IMR-90 (cell line): ENCODE measurements at regions not wholly inside any gene's neighbourhood (a gene's known extent, or its start where the extent isn't known, plus 50 kb on each side); places are given as distances from the start of the nearest gene placed in this dataset.

Experiments used
- ATAC-seq: fragments of 200-7000 bp; cut with Tn5 transposase; 2 replicates; pipeline ENCODE4 v1.9.1; 2020; ENCODE audit warnings: low read depth, mild to moderate bottlenecking, moderate library complexity
- BruUV-seq: library from RNA; stranded (reverse); fragments of 400-500 nt; replicated peaks from 2 replicates; lab custom pipeline; 2021; lab: Mats Ljungman, UMichigan
- CTCF ChIA-PET: fragments of 300-600 bp; formaldehyde crosslinking; extraction: SDS; loops from one replicate; lab custom pipeline; 2021; ENCODE audit warnings: antibody characterized with exemption; lab: Yijun Ruan, JAX
- POLR2A ChIA-PET: fragments of 300-600 bp; sonication (Branson Sonifier 250); formaldehyde crosslinking; loops from one replicate; lab custom pipeline; 2022; ENCODE audit warnings: antibody characterized with exemption; ENCODE audit not compliant: unreplicated experiment; lab: Charles Lee
- DNase-seq: peaks from one replicate; pipeline ENCODE4 v3.0.0; 2013
- H2AFZ ChIP-seq: replicated peaks from 2 replicates; pipeline ENCODE3; 2013; ENCODE audit warnings: low read length, mild to moderate bottlenecking; ENCODE audit not compliant: poor library complexity
- H2AK5ac ChIP-seq: 2 replicates; pipeline ENCODE4 v1.6.1; 2013; ENCODE audit warnings: low read depth, low read length, inconsistent platforms
- H2AK9ac ChIP-seq: replicated peaks from 2 replicates; pipeline ENCODE3; 2013; ENCODE audit warnings: mild to moderate bottlenecking, low read depth, low read length, moderate library complexity; ENCODE audit not compliant: poor library complexity
- H2BK120ac ChIP-seq: 2 replicates; pipeline ENCODE4 v1.6.1; 2013; ENCODE audit warnings: low read depth, low read length, inconsistent platforms
- H2BK15ac ChIP-seq: 3 replicates; pipeline ENCODE4 v1.6.1; 2013; ENCODE audit warnings: low read depth, low read length, inconsistent platforms
- H2BK20ac ChIP-seq: 2 replicates; pipeline ENCODE4 v1.6.1; 2013; ENCODE audit warnings: low read depth, mild to moderate bottlenecking, inconsistent platforms, low read length, moderate library complexity
- H2BK5ac ChIP-seq: 2 replicates; pipeline ENCODE4 v1.6.1; 2013; ENCODE audit warnings: mild to moderate bottlenecking, low read depth, low read length, inconsistent platforms; ENCODE audit not compliant: poor library complexity, severe bottlenecking
- H3K14ac ChIP-seq: replicated peaks from 2 replicates; pipeline ENCODE4 v1.6.1; 2013; ENCODE audit warnings: low read depth, low read length, inconsistent platforms
- H3K18ac ChIP-seq: 2 replicates; pipeline ENCODE4 v1.6.1; 2013; ENCODE audit warnings: low read depth, low read length, control low read depth
- H3K23ac ChIP-seq: 2 replicates; pipeline ENCODE4 v1.6.1; 2013; ENCODE audit warnings: low read depth, low read length, inconsistent platforms
- H3K27ac ChIP-seq: 2 replicates; pipeline ENCODE4 v1.5.1; 2013; ENCODE audit warnings: mild to moderate bottlenecking, control low read depth, low read length; ENCODE audit not compliant: insufficient read depth
- H3K27me3 ChIP-seq: 2 replicates; pipeline ENCODE4 v1.6.1; 2013; ENCODE audit warnings: low read length; ENCODE audit not compliant: control insufficient read depth, insufficient read depth
- H3K36me3 ChIP-seq: 2 replicates; pipeline ENCODE4 v1.6.1; 2013; ENCODE audit warnings: low read length, mixed read lengths; ENCODE audit not compliant: control insufficient read depth, insufficient read depth
- H3K4ac ChIP-seq: 2 replicates; pipeline ENCODE4 v1.6.1; 2013; ENCODE audit warnings: low read depth, low read length, inconsistent platforms
- H3K4me1 ChIP-seq: 2 replicates; pipeline ENCODE4 v1.6.1; 2013; ENCODE audit warnings: low read length, mixed read lengths; ENCODE audit not compliant: control insufficient read depth, insufficient read depth
- H3K4me2 ChIP-seq: 2 replicates; pipeline ENCODE4 v1.6.1; 2013; ENCODE audit warnings: low read depth, mild to moderate bottlenecking, control low read depth, low read length, moderate library complexity
- H3K4me3 ChIP-seq: 2 replicates; pipeline ENCODE4 v1.5.1; 2013; ENCODE audit warnings: low read depth, mild to moderate bottlenecking, control low read depth, low read length, moderate library complexity; ENCODE audit not compliant: insufficient read depth
- H3K56ac ChIP-seq: 2 replicates; pipeline ENCODE4 v1.6.1; 2013; ENCODE audit warnings: low read length, inconsistent platforms; ENCODE audit not compliant: insufficient read depth; ENCODE audit errors: extremely low read depth
- H3K79me1 ChIP-seq, 2 experiments: 2 replicates each; pipeline ENCODE4 v1.6.1; 2013; ENCODE audit warnings: low read length in 2 of 2, inconsistent platforms in 1 of 2, low read depth in 1 of 2
- H3K9ac ChIP-seq: 2 replicates; pipeline ENCODE4 v1.6.1; 2013; ENCODE audit warnings: low read depth, low read length, control low read depth
- H3K9me1 ChIP-seq: 2 replicates; pipeline ENCODE4 v1.6.1; 2013; ENCODE audit warnings: low read length, inconsistent platforms; ENCODE audit not compliant: insufficient read depth
- H3K9me3 ChIP-seq: 2 replicates; pipeline ENCODE4 v1.6.1; 2013; ENCODE audit warnings: low read length; ENCODE audit not compliant: control insufficient read depth, insufficient read depth
- H4K20me1 ChIP-seq: 2 replicates; pipeline ENCODE4 v1.6.1; 2013; ENCODE audit warnings: low read length, inconsistent platforms; ENCODE audit not compliant: insufficient read depth
- H4K5ac ChIP-seq: 2 replicates; pipeline ENCODE4 v1.6.1; 2013; ENCODE audit warnings: mild to moderate bottlenecking, low read depth, low read length, control low read depth
- H4K8ac ChIP-seq, 2 experiments: 2 replicates each; pipeline ENCODE4 v1.6.1; 2013; ENCODE audit warnings: low read depth in 2 of 2, low read length in 2 of 2, control low read depth in 1 of 2, inconsistent platforms in 1 of 2
- H4K91ac ChIP-seq: 2 replicates; pipeline ENCODE4 v1.6.1; 2013; ENCODE audit warnings: low read depth, low read length, inconsistent platforms; ENCODE audit not compliant: insufficient read depth
- BHLHE40 ChIP-seq: fragments of 150-350 bp; IDR thresholded peaks from 2 replicates; pipeline ENCODE4 v1.6.1; 2016; ENCODE audit warnings: mild to moderate bottlenecking, low read depth, low read length
- FOS ChIP-seq: fragments of 150-350 bp; IDR thresholded peaks from 2 replicates; pipeline ENCODE4 v1.6.1; 2016; ENCODE audit warnings: low read depth, low read length
- SMC3 ChIP-seq: fragments of 150-350 bp; IDR thresholded peaks from 2 replicates; pipeline ENCODE4 v1.6.1; 2016; ENCODE audit warnings: low read depth, mild to moderate bottlenecking, antibody characterized with exemption, low read length, moderate library complexity
- WGBS, 2 experiments: methylation state at CpG; one replicate each; pipeline versions ENCODE4 v1.1.5 to v1.1.7; 2013; ENCODE audit warnings: missing lambda C conversion rate in 2 of 2; ENCODE audit not compliant: insufficient read length in 1 of 2; ENCODE audit errors: extremely low coverage in 2 of 2; 5-methylcytosine and 5-hydroxymethylcytosine counted together
- dilution Hi-C: fragments of 300-500 bp; cut with HindIII; formaldehyde crosslinking; loops from one replicate; pipeline ENCODE4 v1.14.3; 2018; ENCODE audit warnings: low sequenced_read_pairs; ENCODE audit not compliant: unreplicated experiment
- in situ Hi-C: fragments of 300-500 bp; cut with MboI; formaldehyde crosslinking; loops from 3 replicates; pipeline ENCODE4 v1.14.3; 2019; ENCODE audit warnings: low sequenced_read_pairs, inconsistent platforms, mixed read lengths
- intact Hi-C: fragments of 100-400 bp; cut with micrococcal nuclease; formaldehyde crosslinking; loops from 2 replicates; pipeline ENCODE4 v1.10.0; 2022

- H4K8ac ChIP-seq = no peak overlapping the region
- H2AK9ac ChIP-seq = no peak overlapping the region
- H4K91ac ChIP-seq = no peak overlapping the region
- H3K56ac ChIP-seq = no peak overlapping the region
- DNase-seq (no peak), ATAC-seq (no peak)
- no peak overlapping the region for H3K18ac ChIP-seq
- H3K14ac ChIP-seq = no peak overlapping the region
- peaks cover 17% of the 10 kb centered on the region for H3K27me3 ChIP-seq
- no peak overlapping the region for H3K27ac ChIP-seq
- in situ Hi-C loops = no loop called here
- H2BK20ac ChIP-seq = no peak overlapping the region
- H3K4me3 ChIP-seq = no peak overlapping the region
- H2BK15ac ChIP-seq = no peak overlapping the region
- H2AK5ac ChIP-seq = no peak overlapping the region
- no peaks in the 10 kb centered on the region for H4K20me1 ChIP-seq
- no peak overlapping the region for H3K4me2 ChIP-seq
- dilution Hi-C loops = no loop called here
- no TSS peak for BruUV-seq
- TF ChIP-seq SMC3 (no peak), BHLHE40 (no peak), FOS (no peak)
- H3K9me1 ChIP-seq = no peaks in the 10 kb centered on the region; the same call in 1 of the 2 replicates
- no peak overlapping the region for H2BK120ac ChIP-seq
- no peak overlapping the region for H2AFZ ChIP-seq
- no peak overlapping the region for H4K5ac ChIP-seq
- CTCF ChIA-PET = interaction anchor here (0.7 kb wide), 1 partner anchor 217 kb away, joined by 5 read pairs; no protein-coding TSS in a partner anchor
- H3K23ac ChIP-seq = no peak overlapping the region
- H3K4ac ChIP-seq = no peak overlapping the region
- H3K79me1 ChIP-seq = no peaks in the 10 kb centered on the region
- no peaks in the 10 kb centered on the region for H3K4me1 ChIP-seq
- no CpG with 5 or more reads among the region's 6 CpGs for WGBS, 2 experiments
- no peak overlapping the region for H2BK5ac ChIP-seq
- POLR2A ChIA-PET = no interaction called here
- intact Hi-C loops = no loop called here
- no peak overlapping the region for H3K9ac ChIP-seq
- no peaks in the 10 kb centered on the region for H3K9me3 ChIP-seq
- H3K36me3 ChIP-seq = no peaks in the 10 kb centered on the region
Observed at GRCh38 chr17:59465949-59466307, 99.5 kb upstream of the DHX40 start.
